GM23248 (cell line): ENCODE measurements at regions not wholly inside any gene's neighbourhood (a gene's known extent, or its start where the extent isn't known, plus 50 kb on each side); places are given as distances from the start of the nearest gene placed in this dataset.

Experiments used
- DNase-seq: peaks from one replicate; pipeline ENCODE4 v3.0.0-alpha.2; 2015
- H2AFZ ChIP-seq: fragments of 200-600 bp; sonication (generic); 2 replicates; pipeline ENCODE4 v1.6.1; 2016; ENCODE audit warnings: antibody characterized with exemption
- H3F3A ChIP-seq: fragments of 200-600 bp; sonication (generic); 2 replicates; pipeline ENCODE4 v1.6.1; 2016; ENCODE audit warnings: mild to moderate bottlenecking, antibody characterized with exemption, mixed run types; ENCODE audit not compliant: insufficient read depth
- H3K27ac ChIP-seq: fragments of 200-600 bp; sonication (generic); 2 replicates; pipeline ENCODE4 v1.5.1; 2016; ENCODE audit warnings: mild to moderate bottlenecking
- H3K27me3 ChIP-seq: fragments of 200-600 bp; sonication (generic); replicated peaks from 2 replicates; pipeline ENCODE4 v1.6.1; 2016; ENCODE audit warnings: mild to moderate bottlenecking; ENCODE audit not compliant: insufficient read depth
- H3K36me3 ChIP-seq: fragments of 200-600 bp; sonication (generic); 2 replicates; pipeline ENCODE4 v1.6.1; 2016; ENCODE audit warnings: low read depth, mild to moderate bottlenecking
- H3K4me1 ChIP-seq: fragments of 200-600 bp; sonication (generic); 2 replicates; pipeline ENCODE4 v1.6.1; 2016; ENCODE audit warnings: mild to moderate bottlenecking; ENCODE audit not compliant: insufficient read depth
- H3K4me2 ChIP-seq: fragments of 200-600 bp; sonication (generic); one replicate; pipeline ENCODE4 v1.6.1; 2016; ENCODE audit warnings: mild to moderate bottlenecking; ENCODE audit not compliant: unreplicated experiment
- H3K4me3 ChIP-seq: fragments of 200-600 bp; sonication (generic); 2 replicates; pipeline ENCODE4 v1.5.1; 2016; ENCODE audit warnings: mild to moderate bottlenecking
- H3K79me2 ChIP-seq: fragments of 200-600 bp; sonication (generic); 2 replicates; pipeline ENCODE4 v1.6.1; 2016; ENCODE audit warnings: mild to moderate bottlenecking; ENCODE audit not compliant: insufficient read depth
- H3K9ac ChIP-seq: fragments of 200-600 bp; sonication (generic); 2 replicates; pipeline ENCODE4 v1.6.1; 2016; ENCODE audit warnings: mild to moderate bottlenecking
- H3K9me2 ChIP-seq: fragments of 200-600 bp; sonication (generic); 2 replicates; pipeline ENCODE4 v1.6.1; 2016; ENCODE audit warnings: mixed run types, mild to moderate bottlenecking, moderate library complexity; ENCODE audit not compliant: insufficient read depth
- H3K9me3 ChIP-seq: fragments of 200-600 bp; sonication (generic); one replicate; pipeline ENCODE4 v1.6.1; 2017; ENCODE audit warnings: low read depth
- H4K20me1 ChIP-seq: fragments of 200-600 bp; sonication (generic); 2 replicates; pipeline ENCODE4 v1.6.0; 2016; ENCODE audit not compliant: insufficient read depth
- EZH2 ChIP-seq: fragments of 200-600 bp; sonication (generic); IDR thresholded peaks from 2 replicates; pipeline ENCODE4 v1.6.1; 2018; ENCODE audit warnings: antibody characterized with exemption, mild to moderate bottlenecking; ENCODE audit not compliant: insufficient read depth, poor library complexity, severe bottlenecking
- EZH2phosphoT487 ChIP-seq: fragments of 200-600 bp; sonication (generic); IDR thresholded peaks from 2 replicates; pipeline ENCODE4 v1.6.1; 2018; ENCODE audit warnings: antibody characterized with exemption, moderate library complexity, mild to moderate bottlenecking, low read depth; ENCODE audit not compliant: insufficient read depth
- WGBS, 2 experiments: methylation state at CpG; one replicate each; pipeline ENCODE4 v1.1.6; 2015 to 2017; ENCODE audit warnings: low lambda C conversion rate in 2 of 2, low coverage in 1 of 2; ENCODE audit errors: missing lambda C conversion rate in 2 of 2; 5-methylcytosine and 5-hydroxymethylcytosine counted together
- in situ Hi-C: fragments of 300-500 bp; cut with MboI; formaldehyde crosslinking; loops from 2 replicates; pipeline ENCODE4 v1.15.0; 2020

- TF ChIP-seq EZH2 (no peak), EZH2phosphoT487 (no peak)
- in situ Hi-C loops: no loop called here
- Histone ChIP-seq H3K27me3 (no peaks in the 10 kb centered on the region), H3K9ac (no peak overlapping the region), H4K20me1 (no peaks in the 10 kb centered on the region), H3K79me2 (no peaks in the 10 kb centered on the region), H3K4me3 (no peak overlapping the region), H3K4me1 (no peaks in the 10 kb centered on the region), H3K27ac (no peak overlapping the region), H3K9me2 (no peaks in the 10 kb centered on the region), H2AFZ (no peak overlapping the region), H3F3A (no peaks in the 10 kb centered on the region), H3K4me2 (no peak overlapping the region), H3K36me3 (no peaks in the 10 kb centered on the region), H3K9me3 (no peaks in the 10 kb centered on the region)
- DNase-seq: peak; percentile 15
- 50 to 59% methylated on average over 2 of the region's 2 CpGs for WGBS, 2 experiments
Measured at GRCh38 chr13:40318366-40318765, 348.1 kb downstream of the FOXO1 start.

- TF ChIP-seq EZH2 (no peak), EZH2phosphoT487 (no peak)
- H3F3A ChIP-seq: no peaks in the 10 kb centered on the region
- H3K9ac ChIP-seq: no peak overlapping the region
- H3K36me3 ChIP-seq: no peaks in the 10 kb centered on the region
- no peaks in the 10 kb centered on the region for H3K9me3 ChIP-seq
- H3K4me1 ChIP-seq: no peaks in the 10 kb centered on the region
- 59 to 71% methylated on average over 3 of the region's 3 CpGs for whole genome bisulfite sequencing, 2 experiments
- H4K20me1 ChIP-seq: no peaks in the 10 kb centered on the region
- no peaks in the 10 kb centered on the region for H3K27me3 ChIP-seq
- no peak overlapping the region for H3K4me3 ChIP-seq
- H2AFZ ChIP-seq: no peak overlapping the region
- in situ Hi-C loops: no loop called here
- no peak for DNase-seq
- no peak overlapping the region for H3K4me2 ChIP-seq
- no peaks in the 10 kb centered on the region for H3K9me2 ChIP-seq
- H3K79me2 ChIP-seq: no peaks in the 10 kb centered on the region
- no peak overlapping the region for H3K27ac ChIP-seq
Measured at GRCh38 chr13:40319699-40320579, 346.5 kb downstream of the FOXO1 start.

GRCh38 chr13:40328091-40328490, 338.4 kb downstream of the FOXO1 start:
- Histone ChIP-seq H3K36me3 (no peaks in the 10 kb centered on the region), H4K20me1 (no peaks in the 10 kb centered on the region), H3K4me2 (no peak overlapping the region), H3F3A (no peaks in the 10 kb centered on the region), H3K9me3 (no peaks in the 10 kb centered on the region), H3K79me2 (no peaks in the 10 kb centered on the region), H3K27ac (no peak overlapping the region), H3K9me2 (no peaks in the 10 kb centered on the region), H2AFZ (no peak overlapping the region), H3K9ac (no peak overlapping the region), H3K27me3 (no peaks in the 10 kb centered on the region), H3K4me3 (no peak overlapping the region), H3K4me1 (no peaks in the 10 kb centered on the region)
- TF ChIP-seq EZH2: no peak
- no peak for TF ChIP-seq EZH2phosphoT487
- DNase-seq: no peak
- in situ Hi-C loops: no loop called here

- H3K4me3 ChIP-seq: no peak overlapping the region
- no peaks in the 10 kb centered on the region for H3K4me1 ChIP-seq
- H3K4me2 ChIP-seq: no peak overlapping the region
- 38% methylated on average over 4 of the region's 4 CpGs for WGBS, 2 experiments
- in situ Hi-C loops: no loop called here
- no peak for DNase-seq
- no peak overlapping the region for H3K27ac ChIP-seq
- no peaks in the 10 kb centered on the region for H3K27me3 ChIP-seq
- TF ChIP-seq EZH2 (no peak), EZH2phosphoT487 (no peak)
- no peaks in the 10 kb centered on the region for H3K79me2 ChIP-seq
- H3K9me3 ChIP-seq: no peaks in the 10 kb centered on the region
- H4K20me1 ChIP-seq: no peaks in the 10 kb centered on the region
- H3F3A ChIP-seq: no peaks in the 10 kb centered on the region
- H3K36me3 ChIP-seq: no peaks in the 10 kb centered on the region
- no peak overlapping the region for H3K9ac ChIP-seq
- no peak overlapping the region for H2AFZ ChIP-seq
- H3K9me2 ChIP-seq: no peaks in the 10 kb centered on the region
Measured at GRCh38 chr13:40329781-40330485, 336.5 kb downstream of the FOXO1 start.
